Omental fat pad (tissue), 3 donors: ENCODE measurements at regions not wholly inside any gene's neighbourhood (a gene's known extent, or its start where the extent isn't known, plus 50 kb on each side); places are given as distances from the start of the nearest gene placed in this dataset.
A peak's percentile ranks its signal among the peaks of the same experiment; 100 is the strongest.

ENCODE experiments used
- ATAC-seq: fragments of 150-250 bp; one replicate; pipeline ENCODE4 v1.9.1; 2016; ENCODE audit warnings: mild to moderate bottlenecking, moderate library complexity; ENCODE audit not compliant: low FRiP score
- DNase-seq: peaks from one replicate; pipeline ENCODE4 v3.0.0-alpha.2; 2019; ENCODE audit warnings: low spot score
- TF ChIP-seq, protein P1 (sequence below), 3 donors: fragments of 450-650 bp; IDR thresholded peaks; one replicate each; pipeline ENCODE4 v1.5.1; 2016 to 2017; ENCODE audit warnings: antibody characterized with exemption in 3 of 3, mild to moderate bottlenecking in 3 of 3, moderate library complexity in 2 of 3

- TF ChIP-seq, protein P1, sequence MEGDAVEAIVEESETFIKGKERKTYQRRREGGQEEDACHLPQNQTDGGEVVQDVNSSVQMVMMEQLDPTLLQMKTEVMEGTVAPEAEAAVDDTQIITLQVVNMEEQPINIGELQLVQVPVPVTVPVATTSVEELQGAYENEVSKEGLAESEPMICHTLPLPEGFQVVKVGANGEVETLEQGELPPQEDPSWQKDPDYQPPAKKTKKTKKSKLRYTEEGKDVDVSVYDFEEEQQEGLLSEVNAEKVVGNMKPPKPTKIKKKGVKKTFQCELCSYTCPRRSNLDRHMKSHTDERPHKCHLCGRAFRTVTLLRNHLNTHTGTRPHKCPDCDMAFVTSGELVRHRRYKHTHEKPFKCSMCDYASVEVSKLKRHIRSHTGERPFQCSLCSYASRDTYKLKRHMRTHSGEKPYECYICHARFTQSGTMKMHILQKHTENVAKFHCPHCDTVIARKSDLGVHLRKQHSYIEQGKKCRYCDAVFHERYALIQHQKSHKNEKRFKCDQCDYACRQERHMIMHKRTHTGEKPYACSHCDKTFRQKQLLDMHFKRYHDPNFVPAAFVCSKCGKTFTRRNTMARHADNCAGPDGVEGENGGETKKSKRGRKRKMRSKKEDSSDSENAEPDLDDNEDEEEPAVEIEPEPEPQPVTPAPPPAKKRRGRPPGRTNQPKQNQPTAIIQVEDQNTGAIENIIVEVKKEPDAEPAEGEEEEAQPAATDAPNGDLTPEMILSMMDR (IDR thresholded peaks at IDR 0.05) = no peak
- ATAC-seq (peak; percentile 32), DNase-seq (no peak)
Measured at GRCh38 chr12:91874086-91874865, 271.4 kb downstream of the BTG1 start.

GRCh38 chr12:91871751-91872150 lies 273.9 kb downstream of the BTG1 start:
- TF ChIP-seq, protein P1 (IDR thresholded peaks at IDR 0.05) = no peak
- DNase-seq = no peak
- ATAC-seq = no peak

DNA sequence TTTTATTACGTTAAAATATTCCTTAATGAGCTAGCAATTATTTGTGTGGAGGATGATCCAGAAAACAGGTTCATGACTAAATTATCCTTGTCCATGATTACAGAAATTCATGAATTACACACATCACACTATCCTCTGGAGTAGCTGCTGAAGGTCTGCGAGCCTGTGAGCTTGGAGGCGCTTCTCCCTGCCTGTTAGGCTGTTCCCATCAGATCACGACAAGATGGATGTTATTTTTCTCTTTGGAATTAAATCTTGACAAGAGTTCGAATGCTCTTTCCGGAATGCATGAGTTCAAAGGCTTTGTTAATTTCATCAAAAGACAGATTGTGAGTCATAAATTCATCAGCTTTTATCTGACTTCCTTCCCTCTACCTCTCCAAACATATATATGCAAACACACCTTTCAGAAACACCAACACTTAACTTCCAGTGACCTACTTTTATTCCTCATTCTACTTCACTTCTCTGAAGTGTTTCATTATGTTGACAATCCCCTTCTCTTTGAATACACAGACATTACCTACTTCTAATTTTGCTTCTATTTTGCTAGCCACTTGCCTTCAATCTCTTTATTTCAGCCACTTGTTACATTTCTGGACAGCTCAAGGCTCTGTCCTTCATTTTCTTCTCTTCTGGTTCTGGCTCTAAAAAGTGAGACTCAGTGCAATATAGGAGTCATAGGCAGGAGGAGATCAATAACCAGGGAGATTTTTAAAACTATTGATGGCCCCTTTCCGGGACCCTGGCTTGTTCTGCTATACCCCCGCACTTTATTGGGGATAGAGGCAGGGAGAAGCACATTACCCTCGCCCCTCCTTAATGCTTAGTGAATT lies 274.6 kb downstream of the BTG1 start:
- ATAC-seq (no peak), DNase-seq (no peak)
- TF ChIP-seq, protein P1 (IDR thresholded peaks at IDR 0.05) = no peak

DNA sequence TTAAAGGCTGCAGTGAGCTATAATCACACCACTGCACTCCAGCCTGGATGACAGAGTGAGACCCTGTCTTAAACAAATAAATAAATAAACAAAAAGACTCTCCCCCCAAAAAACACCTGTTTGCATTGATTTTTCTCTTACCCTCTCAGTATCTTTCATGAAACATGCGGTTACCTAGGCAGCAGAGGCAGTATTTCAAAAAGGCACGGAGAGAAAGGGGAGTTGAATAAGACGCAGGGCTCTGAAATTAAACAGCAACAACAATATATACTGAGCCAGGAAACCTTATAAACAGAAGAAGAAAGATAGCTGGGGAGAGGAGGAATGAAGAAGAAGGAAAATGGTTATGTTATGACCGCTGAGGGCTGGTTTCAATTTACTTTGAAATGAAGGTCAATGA lies 277.6 kb downstream of the BTG1 start:
- DNase-seq (no peak), ATAC-seq (no peak)
- TF ChIP-seq, protein P1 (IDR thresholded peaks at IDR 0.05) = no peak

- ATAC-seq (no peak), DNase-seq (no peak)
- TF ChIP-seq, protein P1 (IDR thresholded peaks at IDR 0.05) = no peak
Measured at GRCh38 chr12:91866566-91866965, 279.1 kb downstream of the BTG1 start.

- TF ChIP-seq, protein P1 (IDR thresholded peaks at IDR 0.05) = no peak
- DNase-seq (no peak), ATAC-seq (no peak)
Measured at GRCh38 chr12:91863702-91864101, 281.9 kb downstream of the BTG1 start.
